Astrocyte of the spinal cord (primary cell): ENCODE measurements at regions not wholly inside any gene's neighbourhood (a gene's known extent, or its start where the extent isn't known, plus 50 kb on each side); places are given as distances from the start of the nearest gene placed in this dataset.

Experiments
- DNase-seq: peaks from one replicate; pipeline ENCODE4 v3.0.0; 2011; ENCODE audit warnings: low read depth, low spot score
- H3K4me3 ChIP-seq: 2 replicates; pipeline ENCODE4 v1.5.1; 2011; ENCODE audit warnings: low read depth, mild to moderate bottlenecking, low read length, moderate library complexity
- in situ Hi-C: cut with HindIII; loops from 2 replicates; pipeline ENCODE4 v1.10.0; 2017; ENCODE audit warnings: low sequenced_read_pairs
- TF ChIP-seq, protein P1 (sequence below): IDR thresholded peaks from 2 replicates; pipeline ENCODE4 v1.5.1; 2012; ENCODE audit warnings: low read depth, mild to moderate bottlenecking, low read length, inconsistent platforms

DNA sequence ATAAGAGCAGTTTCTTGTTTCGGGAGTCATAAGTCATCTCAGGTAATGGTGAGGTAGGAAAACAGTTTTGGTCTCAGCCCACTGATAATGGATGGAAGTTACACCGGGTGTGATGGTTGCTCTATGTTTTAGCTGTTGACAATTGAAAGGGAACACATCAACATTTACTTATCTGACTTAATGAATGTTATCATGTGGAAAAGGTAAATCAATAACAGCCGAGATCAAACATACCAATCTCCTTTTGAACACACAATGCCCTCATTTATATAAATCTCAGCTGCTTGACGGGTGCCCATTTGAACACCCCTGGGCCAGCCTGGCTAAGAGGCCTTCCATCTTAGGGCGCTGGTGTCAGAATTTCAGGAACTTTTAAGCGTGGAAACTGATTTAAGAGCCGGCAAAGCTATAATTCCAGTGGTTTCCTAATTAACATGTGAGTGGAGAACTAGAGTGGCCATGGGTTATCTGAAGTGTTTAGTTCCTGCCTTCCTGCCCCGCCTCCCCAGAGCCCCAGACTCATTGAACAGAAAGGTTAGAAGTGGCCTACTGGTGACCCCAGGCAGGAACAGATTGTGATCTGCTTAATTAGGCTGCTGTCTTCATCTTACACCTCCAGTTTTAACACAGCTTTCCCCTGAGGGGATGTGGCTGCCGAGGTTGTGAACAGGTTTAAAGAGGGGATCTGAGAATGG lies 572.7 kb downstream of the FGF9 start:
- no peak overlapping the region for H3K4me3 ChIP-seq
- in situ Hi-C loops: no loop called here
- no peak for DNase-seq
- TF ChIP-seq, protein P1, sequence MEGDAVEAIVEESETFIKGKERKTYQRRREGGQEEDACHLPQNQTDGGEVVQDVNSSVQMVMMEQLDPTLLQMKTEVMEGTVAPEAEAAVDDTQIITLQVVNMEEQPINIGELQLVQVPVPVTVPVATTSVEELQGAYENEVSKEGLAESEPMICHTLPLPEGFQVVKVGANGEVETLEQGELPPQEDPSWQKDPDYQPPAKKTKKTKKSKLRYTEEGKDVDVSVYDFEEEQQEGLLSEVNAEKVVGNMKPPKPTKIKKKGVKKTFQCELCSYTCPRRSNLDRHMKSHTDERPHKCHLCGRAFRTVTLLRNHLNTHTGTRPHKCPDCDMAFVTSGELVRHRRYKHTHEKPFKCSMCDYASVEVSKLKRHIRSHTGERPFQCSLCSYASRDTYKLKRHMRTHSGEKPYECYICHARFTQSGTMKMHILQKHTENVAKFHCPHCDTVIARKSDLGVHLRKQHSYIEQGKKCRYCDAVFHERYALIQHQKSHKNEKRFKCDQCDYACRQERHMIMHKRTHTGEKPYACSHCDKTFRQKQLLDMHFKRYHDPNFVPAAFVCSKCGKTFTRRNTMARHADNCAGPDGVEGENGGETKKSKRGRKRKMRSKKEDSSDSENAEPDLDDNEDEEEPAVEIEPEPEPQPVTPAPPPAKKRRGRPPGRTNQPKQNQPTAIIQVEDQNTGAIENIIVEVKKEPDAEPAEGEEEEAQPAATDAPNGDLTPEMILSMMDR: no peak

DNA sequence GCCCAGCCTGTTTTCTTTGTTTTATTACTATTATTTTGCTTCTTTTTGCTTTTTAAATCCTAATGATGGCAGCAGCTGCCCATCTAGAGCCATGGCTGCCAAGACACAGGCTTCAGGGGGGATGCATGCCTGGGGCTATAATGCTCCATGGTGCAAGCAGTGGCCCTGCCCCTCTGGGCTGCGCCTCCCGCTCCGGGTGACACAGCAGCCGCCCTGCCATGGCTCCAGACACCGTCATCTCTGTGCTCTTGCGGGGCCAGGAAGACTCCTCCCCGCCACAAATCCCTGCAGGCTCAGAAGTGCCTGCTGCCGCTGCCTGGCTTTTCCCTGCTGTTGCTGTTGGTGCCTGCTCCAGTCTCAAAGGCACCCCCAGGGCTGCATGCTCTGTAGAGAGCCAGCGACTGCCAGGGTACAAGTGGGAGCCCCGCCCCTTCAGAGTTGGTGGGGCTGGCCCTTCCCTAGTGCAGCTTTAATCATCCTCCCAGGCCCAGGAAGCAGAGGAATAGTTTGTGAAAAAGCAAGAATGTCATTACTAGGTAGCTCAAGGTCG lies 581.5 kb downstream of the FGF9 start:
- no peak overlapping the region for H3K4me3 ChIP-seq
- no peak for DNase-seq
- in situ Hi-C loops: no loop called here
- TF ChIP-seq, protein P1: no peak

DNA sequence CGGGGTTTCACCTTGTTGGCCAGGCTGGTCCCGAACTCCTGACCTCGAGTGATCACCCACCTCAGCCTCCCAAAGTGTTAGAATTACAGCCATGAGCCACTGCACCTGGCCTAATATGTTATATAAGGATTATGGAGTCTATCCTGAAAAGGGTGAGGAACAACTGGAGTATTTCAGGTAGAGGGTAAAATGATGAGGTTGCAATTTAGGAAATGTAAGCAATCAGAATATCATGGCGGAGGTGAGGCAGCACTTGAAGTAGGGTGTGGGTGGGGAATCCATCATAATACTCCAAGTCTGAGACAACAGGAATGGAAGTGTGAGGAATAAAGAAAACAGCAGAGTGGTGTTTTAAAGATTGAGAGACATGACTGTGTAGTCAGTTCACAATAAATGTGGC lies 582.2 kb downstream of the FGF9 start:
- TF ChIP-seq, protein P1: no peak

DNA sequence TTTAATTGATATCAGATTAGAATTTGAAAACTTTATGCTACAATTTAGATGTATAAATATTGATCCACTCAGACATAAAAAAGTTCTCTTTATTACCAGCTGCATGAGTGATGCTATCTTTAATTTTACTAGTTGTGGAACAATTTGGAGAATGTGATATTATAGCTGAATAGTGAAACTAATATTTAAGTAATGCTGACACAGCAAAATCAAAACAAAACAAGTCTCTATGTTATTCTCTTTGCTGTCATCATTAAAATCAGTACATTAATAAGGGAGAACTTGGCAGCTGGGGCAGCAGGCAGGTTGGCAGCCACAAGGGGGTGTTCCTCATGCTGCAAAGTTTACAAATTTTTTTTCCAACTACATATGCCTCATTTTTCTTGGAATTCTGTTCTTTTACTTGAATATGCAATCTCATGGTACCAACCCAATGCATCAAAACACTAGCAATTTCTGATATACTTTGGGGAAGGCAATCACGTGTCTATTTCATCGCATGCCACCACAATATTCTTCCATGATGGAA lies 585.3 kb downstream of the FGF9 start:
- TF ChIP-seq, protein P1: no peak
- in situ Hi-C loops: no loop called here
- DNase-seq: no peak
- H3K4me3 ChIP-seq: no peak overlapping the region

More for the DNA sequence above, 582.2 kb downstream of the FGF9 start:
- in situ Hi-C loops: no loop called here
- no peak for DNase-seq
- H3K4me3 ChIP-seq: no peak overlapping the region

DNA sequence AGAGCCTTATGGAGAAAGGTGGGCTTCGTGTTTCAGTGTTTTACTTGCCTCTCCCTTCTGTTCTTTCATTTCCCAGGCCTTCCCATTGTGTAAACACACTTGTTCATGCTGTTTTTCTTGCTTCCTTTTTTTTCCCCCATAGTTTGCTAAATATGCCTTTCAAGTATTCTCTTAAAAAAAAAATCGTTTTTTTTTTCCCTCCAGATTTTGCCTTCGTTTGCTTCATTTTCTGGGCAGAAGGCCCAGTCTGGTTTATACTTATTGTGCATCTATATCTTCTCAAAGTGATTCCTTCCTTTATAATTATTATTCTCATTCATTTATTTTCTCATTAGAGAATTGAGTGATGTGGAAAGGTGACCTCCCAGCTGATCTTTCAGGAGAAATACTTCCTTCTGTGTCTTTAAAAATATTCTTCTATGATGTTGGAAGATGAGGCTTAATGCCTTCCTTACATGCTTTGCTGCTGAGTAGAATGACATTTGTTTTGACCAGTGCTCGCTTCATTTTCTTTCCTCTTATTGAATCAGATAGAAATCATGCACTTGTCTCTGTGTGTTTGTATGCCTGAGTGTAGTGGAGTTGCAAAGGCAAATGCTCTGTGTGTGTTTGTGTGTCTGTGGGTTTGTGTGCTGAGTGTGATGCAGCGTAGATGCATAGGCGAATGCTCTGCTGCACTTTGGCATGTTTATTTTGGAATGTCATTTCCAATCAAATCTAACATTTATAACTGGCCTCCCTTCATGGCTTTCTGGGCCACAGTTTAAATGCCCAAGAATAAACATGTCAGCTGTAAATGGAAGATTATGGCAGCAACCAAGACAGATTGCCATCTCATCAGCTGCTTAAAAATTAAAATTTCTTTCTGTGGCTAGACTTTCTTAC lies 591.4 kb downstream of the FGF9 start:
- TF ChIP-seq, protein P1: no peak
- in situ Hi-C loops: no loop called here
- DNase-seq: no peak
- H3K4me3 ChIP-seq: no peak overlapping the region

DNA sequence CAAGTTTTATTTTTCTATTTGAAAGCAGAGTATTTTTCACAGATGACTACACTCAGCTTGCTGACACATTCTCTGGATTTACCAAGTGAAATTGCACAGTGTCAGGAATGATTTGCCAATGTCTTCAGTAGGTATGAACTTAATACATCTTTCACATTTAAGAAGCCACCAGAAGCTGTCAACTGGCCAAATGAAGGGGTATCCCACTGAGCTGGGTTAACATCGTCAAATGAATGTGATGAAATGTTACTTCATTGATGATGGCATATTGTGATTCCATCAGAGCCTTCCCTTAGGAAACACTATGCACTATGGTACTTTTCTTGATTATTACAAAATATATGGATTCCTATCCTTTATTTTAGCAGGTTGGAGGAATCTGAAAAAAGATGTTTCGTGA lies 592.3 kb downstream of the FGF9 start:
- H3K4me3 ChIP-seq: no peak overlapping the region
- in situ Hi-C loops: no loop called here
- no peak for DNase-seq
- TF ChIP-seq, protein P1: no peak
